GM19452 (cell line): ENCODE measurements at regions not wholly inside any gene's neighbourhood (a gene's known extent, or its start where the extent isn't known, plus 50 kb on each side); places are given as distances from the start of the nearest gene placed in this dataset.

ENCODE experiments used
- ATAC-seq: cut with Tn5 transposase; IDR thresholded peaks from one replicate; pipeline ENCODE4 v1.9.1; 2021; ENCODE audit not compliant: unreplicated experiment

GRCh38 chr6:169083508-169083874 is 170.2 kb downstream of the THBS2 start:
- no peak for ATAC-seq

DNA sequence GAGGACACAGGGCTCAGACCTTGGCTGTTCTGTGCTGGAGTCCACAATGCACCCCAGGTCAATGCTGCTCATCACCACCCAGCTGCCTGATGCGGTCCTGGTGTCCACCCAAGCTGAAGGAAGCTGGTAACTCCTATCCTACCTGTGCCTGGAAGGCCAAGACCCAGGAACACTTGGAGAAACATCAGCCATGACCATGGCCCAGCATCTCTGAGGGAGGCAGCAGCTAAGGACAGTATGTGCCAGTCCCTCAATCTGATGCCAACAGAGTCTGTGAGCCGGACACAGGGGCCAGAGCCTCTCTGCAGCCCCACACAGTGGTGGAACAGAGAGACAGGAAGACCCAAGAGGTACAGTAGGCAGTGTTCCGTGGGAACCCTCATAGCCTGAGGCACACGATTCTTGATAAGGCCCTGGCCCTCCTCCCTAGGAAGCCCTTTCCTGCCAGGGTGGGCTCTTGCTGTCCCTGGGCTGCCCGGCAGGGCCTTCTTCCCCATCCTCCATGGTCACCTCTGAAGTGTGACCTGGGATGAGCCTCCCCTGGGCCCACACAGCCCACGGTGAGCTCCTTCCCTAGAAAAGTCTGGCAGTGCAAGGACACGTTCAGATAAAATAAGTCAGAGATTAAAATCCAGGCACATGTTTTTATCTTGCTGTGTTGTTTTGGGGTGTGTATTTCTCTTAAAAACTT is 170.7 kb downstream of the THBS2 start:
- ATAC-seq: no peak

GRCh38 chr6:169082093-169082492 is 171.6 kb downstream of the THBS2 start:
- no peak for ATAC-seq

DNA sequence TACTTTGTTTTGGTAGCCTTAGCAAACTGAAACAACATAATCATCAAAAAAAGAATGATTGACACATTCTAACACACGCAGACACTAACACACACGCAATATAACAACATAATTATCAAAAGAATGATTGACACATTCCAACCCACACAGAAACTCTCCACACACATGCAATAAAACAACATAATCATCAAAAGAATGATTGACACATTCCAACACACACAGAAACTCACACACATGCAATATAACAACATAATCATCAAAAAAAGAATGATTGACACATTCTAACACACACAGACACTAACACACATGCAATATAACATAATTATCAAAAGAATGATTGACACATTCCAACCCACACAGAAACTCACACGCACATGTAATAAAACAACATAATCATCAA is 172.4 kb downstream of the THBS2 start:
- no peak for ATAC-seq

DNA sequence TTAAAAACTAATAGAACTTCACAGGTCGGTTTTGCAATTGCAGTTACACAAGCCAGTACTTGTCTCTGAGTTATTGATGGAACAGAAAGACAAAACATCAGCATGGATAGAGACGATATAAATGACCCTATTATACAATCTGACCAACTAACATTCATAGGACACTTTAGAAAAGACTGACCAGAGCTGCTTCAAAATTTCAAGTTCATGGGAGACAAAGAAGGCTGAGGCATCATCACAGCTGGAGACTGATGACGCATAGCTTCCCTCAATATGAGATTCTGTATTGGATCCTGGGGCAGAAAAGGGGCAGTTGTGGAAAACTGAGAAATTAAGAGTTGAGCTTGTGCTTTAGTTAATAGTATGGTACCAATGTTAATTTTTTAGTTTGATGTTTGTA is 174.0 kb downstream of the THBS2 start:
- ATAC-seq: no peak

DNA sequence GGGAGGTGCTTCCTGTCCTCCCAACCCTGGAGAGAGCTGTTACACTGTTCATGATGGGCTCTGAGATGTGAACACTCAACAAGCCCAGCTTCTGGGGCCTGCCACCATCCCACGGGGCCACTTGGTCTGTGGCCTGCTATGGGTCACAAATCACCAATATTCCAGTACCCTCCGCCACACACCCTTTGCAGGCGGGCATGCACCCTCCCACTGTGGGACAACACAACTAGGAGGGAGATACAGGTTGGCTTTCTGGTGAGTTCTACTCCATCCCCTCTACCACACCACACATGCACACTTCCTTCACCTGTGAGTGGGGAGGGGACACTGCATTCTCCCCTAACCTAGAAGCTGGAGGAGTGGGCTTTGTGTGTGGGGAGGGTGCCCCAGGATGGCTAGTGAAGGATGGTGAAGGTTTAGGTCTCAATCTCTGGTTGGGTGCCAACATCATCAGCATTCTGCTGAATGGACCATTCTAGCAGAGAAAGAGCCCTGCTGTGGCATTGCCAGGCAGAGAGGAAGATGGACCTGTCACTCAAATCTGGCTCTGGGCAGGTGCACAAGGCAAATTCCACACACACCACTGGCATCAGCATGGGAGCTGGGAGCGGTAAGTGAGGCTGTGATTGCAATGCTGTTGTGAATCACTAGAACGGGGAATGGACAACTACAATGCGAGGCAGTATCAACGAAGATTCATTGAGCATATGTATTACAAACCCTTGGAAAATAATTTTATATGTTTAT is 175.1 kb downstream of the THBS2 start:
- ATAC-seq: no peak

DNA sequence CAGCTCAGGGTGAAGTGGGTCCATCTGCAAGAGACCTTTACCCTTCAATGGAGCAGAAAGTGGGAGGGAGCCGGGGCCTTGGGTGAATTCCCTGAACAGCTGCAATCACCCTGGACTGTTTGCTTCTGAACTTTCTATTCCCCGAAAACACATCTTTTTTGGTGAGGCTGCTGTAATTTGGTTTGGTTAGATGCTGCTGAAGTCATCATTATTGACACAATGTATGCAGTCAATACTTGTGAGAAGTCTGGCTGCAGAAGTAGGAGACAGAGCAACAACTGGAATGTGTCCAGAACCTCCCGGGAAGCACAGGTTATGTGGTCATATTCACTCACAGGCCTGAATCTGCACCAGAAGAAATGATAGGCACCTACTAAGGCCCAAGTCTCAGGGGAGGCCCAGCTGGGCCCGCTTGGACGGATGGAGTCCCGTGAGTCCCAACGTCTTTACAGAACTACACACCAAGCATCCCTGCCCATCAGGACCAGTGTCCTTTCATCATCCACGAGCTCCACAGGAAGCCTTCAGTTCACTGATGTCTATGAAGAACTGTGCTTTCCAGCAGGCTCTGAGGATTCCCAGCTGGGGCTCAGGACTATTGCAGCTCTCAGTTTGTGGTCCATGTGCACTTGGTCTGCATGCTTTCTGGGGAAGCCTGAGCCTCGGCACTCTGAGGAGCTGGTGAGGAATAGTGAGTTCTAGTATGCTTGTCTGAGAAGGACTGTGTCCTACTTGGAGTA is 177.6 kb downstream of the THBS2 start:
- ATAC-seq: no peak

GRCh38 chr6:169075211-169075914 is 178.3 kb downstream of the THBS2 start:
- no peak for ATAC-seq

GRCh38 chr6:169074526-169074925 is 179.1 kb downstream of the THBS2 start:
- ATAC-seq: no peak

GRCh38 chr6:169073311-169073710 is 180.3 kb downstream of the THBS2 start:
- ATAC-seq: no peak

GRCh38 chr6:169072127-169073042 is 181.3 kb downstream of the THBS2 start:
- ATAC-seq: no peak

- no peak for ATAC-seq
These were observed 182.3 kb downstream of the THBS2 start for GRCh38 chr6:169071394-169071793.

GRCh38 chr6:169070506-169071176 is 183.0 kb downstream of the THBS2 start:
- ATAC-seq: no peak

DNA sequence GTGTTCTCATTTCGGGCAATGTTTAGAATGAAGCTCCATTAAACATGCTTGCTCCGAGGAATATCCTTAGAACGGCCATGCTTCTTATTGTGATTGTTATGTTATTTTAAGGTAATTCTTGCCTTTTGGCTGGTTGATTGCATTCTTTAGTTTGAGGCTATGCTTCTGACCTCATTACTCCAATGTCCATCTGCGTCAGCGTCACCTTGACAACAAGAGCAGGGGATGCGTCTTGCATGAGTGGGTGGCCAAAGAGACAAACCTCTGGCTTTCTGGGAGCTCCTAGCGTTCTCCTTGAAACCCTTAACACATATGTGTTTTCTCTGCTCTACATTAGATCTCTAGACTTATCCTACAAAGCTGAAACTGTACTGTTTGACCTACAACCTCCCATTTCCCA is 184.3 kb downstream of the THBS2 start:
- ATAC-seq: no peak

- no peak for ATAC-seq
These were observed 189.5 kb downstream of the THBS2 start for GRCh38 chr6:169064194-169064593.

GRCh38 chr6:169062272-169062671 is 191.4 kb downstream of the THBS2 start:
- ATAC-seq: no peak

DNA sequence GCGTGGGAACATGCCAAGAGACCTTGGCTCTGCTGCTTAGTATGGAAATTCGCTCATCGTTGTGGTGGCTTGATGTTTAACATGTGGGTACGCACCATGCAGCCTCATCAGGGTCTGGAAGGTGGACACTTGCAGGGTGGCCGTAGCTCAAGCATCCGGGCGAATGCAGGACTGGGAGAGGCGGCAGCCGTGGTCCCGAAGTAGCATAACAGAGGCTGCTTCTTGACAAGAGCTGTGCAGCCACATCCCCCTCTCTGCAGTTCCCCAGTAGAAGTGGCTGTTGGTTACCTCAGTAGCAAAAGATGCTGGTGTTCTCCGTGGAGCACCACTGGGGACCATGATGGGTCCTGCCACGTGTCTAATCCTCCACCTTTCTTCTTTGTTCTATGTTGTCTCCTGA is 195.0 kb downstream of the THBS2 start:
- ATAC-seq: no peak

GRCh38 chr6:169052462-169052861 is 201.2 kb downstream of the THBS2 start:
- ATAC-seq: no peak

DNA sequence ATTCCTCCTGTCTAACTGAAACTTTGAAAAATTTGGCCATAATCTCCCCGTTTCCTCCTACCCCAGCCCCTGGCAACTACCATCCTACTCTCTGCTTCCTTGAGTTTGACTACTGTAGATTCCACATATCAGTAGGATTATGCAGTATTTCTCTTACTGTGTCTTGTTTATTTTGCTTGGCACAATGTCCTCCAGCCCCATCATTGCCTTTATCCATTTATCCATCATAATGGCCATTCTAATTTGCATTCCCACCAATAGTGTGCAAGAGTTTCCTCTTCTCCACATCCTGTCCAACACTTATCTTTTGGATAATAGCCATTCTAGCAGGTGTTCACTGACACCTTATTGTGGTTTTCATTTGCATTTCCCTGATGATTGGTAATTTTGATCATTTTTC is 202.3 kb downstream of the THBS2 start:
- ATAC-seq: no peak

DNA sequence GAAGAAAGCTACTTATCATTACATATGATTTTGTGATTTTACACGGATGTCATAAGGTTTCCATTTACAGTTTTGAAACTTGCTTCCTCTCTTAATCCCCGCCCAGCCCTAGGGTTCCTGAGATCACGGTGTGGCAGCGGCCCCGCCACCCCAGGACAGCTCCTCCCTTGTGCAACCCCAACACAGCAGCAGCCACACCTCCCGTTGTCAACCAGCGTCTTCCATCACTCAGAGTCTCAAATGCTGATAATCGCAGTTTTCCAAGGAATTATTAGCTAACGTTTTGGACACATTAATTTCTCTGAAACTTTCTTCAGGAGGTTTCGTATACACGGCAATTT is 204.8 kb downstream of the THBS2 start:
- no peak for ATAC-seq
